ENCODE measurements at regions not wholly inside any gene's neighbourhood (a gene's known extent, or its start where the extent isn't known, plus 50 kb on each side); places are given as distances from the start of the nearest gene placed in this dataset.
A peak's percentile ranks its signal among the peaks of the same experiment; 100 is the strongest.
"Not testable (repeated sequence)": the region's sequence is repeated elsewhere in the genome, so short reads cannot be mapped to it uniquely, and the experiment has no call there.

- DNase-seq = no peak
Measured at GRCh38 chr2:236909802-236910201, 175.9 kb upstream of the COPS8 start.

- no peak for DNase-seq
Measured at GRCh38 chr2:236910781-236911495, 174.8 kb upstream of the COPS8 start.

GRCh38 chr2:236912326-236913120 lies 173.2 kb upstream of the COPS8 start:
- DNase-seq = no peak

- no peak for DNase-seq
Measured at GRCh38 chr2:236915186-236915585, 170.5 kb upstream of the COPS8 start.

GRCh38 chr2:236915726-236916125 lies 170.0 kb upstream of the COPS8 start:
- no peak for DNase-seq

GRCh38 chr2:236916181-236916580 lies 169.5 kb upstream of the COPS8 start:
- DNase-seq = no peak

GRCh38 chr2:236916651-236917050 lies 169.0 kb upstream of the COPS8 start:
- DNase-seq = no peak

GRCh38 chr2:236917164-236917563 lies 168.5 kb upstream of the COPS8 start:
- DNase-seq = no peak

GRCh38 chr2:236918545-236918944 lies 167.1 kb upstream of the COPS8 start:
- no peak for DNase-seq

- peak; percentile 18 for DNase-seq
Measured at GRCh38 chr2:236919209-236919608, 166.5 kb upstream of the COPS8 start.

GRCh38 chr2:236919801-236920379 lies 165.8 kb upstream of the COPS8 start:
- not testable (repeated sequence) for DNase-seq

- no peak for DNase-seq
Measured at GRCh38 chr2:236922061-236922460, 163.6 kb upstream of the COPS8 start.

- DNase-seq = no peak
Measured at GRCh38 chr2:236928380-236929037, 157.2 kb upstream of the COPS8 start.

GRCh38 chr2:236932831-236933361 lies 152.8 kb upstream of the COPS8 start:
- DNase-seq = no peak

GRCh38 chr2:236934166-236934565 lies 151.5 kb upstream of the COPS8 start:
- no peak for DNase-seq

- no peak for DNase-seq
Measured at GRCh38 chr2:236934656-236935055, 151.0 kb upstream of the COPS8 start.

GRCh38 chr2:236935083-236935482 lies 150.6 kb upstream of the COPS8 start:
- DNase-seq = no peak

GRCh38 chr2:236935631-236936445 lies 149.9 kb upstream of the COPS8 start:
- no peak for DNase-seq

- DNase-seq = no peak
Measured at GRCh38 chr2:236936446-236936940, 149.2 kb upstream of the COPS8 start.

- DNase-seq = no peak
Measured at GRCh38 chr2:236938126-236938525, 147.6 kb upstream of the COPS8 start.

- DNase-seq = no peak
Measured at GRCh38 chr2:236939271-236939670, 146.4 kb upstream of the COPS8 start.

GRCh38 chr2:236939721-236940231 lies 145.9 kb upstream of the COPS8 start:
- DNase-seq = no peak
